IMR-90 (cell line): ENCODE measurements at regions not wholly inside any gene's neighbourhood (a gene's known extent, or its start where the extent isn't known, plus 50 kb on each side); places are given as distances from the start of the nearest gene placed in this dataset.

Source experiments
- ATAC-seq: fragments of 200-7000 bp; cut with Tn5 transposase; 2 replicates; pipeline ENCODE4 v1.9.1; 2020; ENCODE audit warnings: low read depth, mild to moderate bottlenecking, moderate library complexity
- BruUV-seq: library from RNA; stranded (reverse); fragments of 400-500 nt; replicated peaks from 2 replicates; lab custom pipeline; 2021; lab: Mats Ljungman, UMichigan
- CTCF ChIA-PET: fragments of 300-600 bp; formaldehyde crosslinking; extraction: SDS; loops from one replicate; lab custom pipeline; 2021; ENCODE audit warnings: antibody characterized with exemption; lab: Yijun Ruan, JAX
- POLR2A ChIA-PET: fragments of 300-600 bp; sonication (Branson Sonifier 250); formaldehyde crosslinking; loops from one replicate; lab custom pipeline; 2022; ENCODE audit warnings: antibody characterized with exemption; ENCODE audit not compliant: unreplicated experiment; lab: Charles Lee
- DNase-seq: peaks from one replicate; pipeline ENCODE4 v3.0.0; 2013
- H2AFZ ChIP-seq: replicated peaks from 2 replicates; pipeline ENCODE3; 2013; ENCODE audit warnings: low read length, mild to moderate bottlenecking; ENCODE audit not compliant: poor library complexity
- H2AK5ac ChIP-seq: 2 replicates; pipeline ENCODE4 v1.6.1; 2013; ENCODE audit warnings: low read depth, low read length, inconsistent platforms
- H2AK9ac ChIP-seq: replicated peaks from 2 replicates; pipeline ENCODE3; 2013; ENCODE audit warnings: mild to moderate bottlenecking, low read depth, low read length, moderate library complexity; ENCODE audit not compliant: poor library complexity
- H2BK120ac ChIP-seq: 2 replicates; pipeline ENCODE4 v1.6.1; 2013; ENCODE audit warnings: low read depth, low read length, inconsistent platforms
- H2BK15ac ChIP-seq: 3 replicates; pipeline ENCODE4 v1.6.1; 2013; ENCODE audit warnings: low read depth, low read length, inconsistent platforms
- H2BK20ac ChIP-seq: 2 replicates; pipeline ENCODE4 v1.6.1; 2013; ENCODE audit warnings: low read depth, mild to moderate bottlenecking, inconsistent platforms, low read length, moderate library complexity
- H2BK5ac ChIP-seq: 2 replicates; pipeline ENCODE4 v1.6.1; 2013; ENCODE audit warnings: mild to moderate bottlenecking, low read depth, low read length, inconsistent platforms; ENCODE audit not compliant: poor library complexity, severe bottlenecking
- H3K14ac ChIP-seq: replicated peaks from 2 replicates; pipeline ENCODE4 v1.6.1; 2013; ENCODE audit warnings: low read depth, low read length, inconsistent platforms
- H3K18ac ChIP-seq: 2 replicates; pipeline ENCODE4 v1.6.1; 2013; ENCODE audit warnings: low read depth, low read length, control low read depth
- H3K23ac ChIP-seq: 2 replicates; pipeline ENCODE4 v1.6.1; 2013; ENCODE audit warnings: low read depth, low read length, inconsistent platforms
- H3K27ac ChIP-seq: 2 replicates; pipeline ENCODE4 v1.5.1; 2013; ENCODE audit warnings: mild to moderate bottlenecking, control low read depth, low read length; ENCODE audit not compliant: insufficient read depth
- H3K27me3 ChIP-seq: 2 replicates; pipeline ENCODE4 v1.6.1; 2013; ENCODE audit warnings: low read length; ENCODE audit not compliant: control insufficient read depth, insufficient read depth
- H3K36me3 ChIP-seq: 2 replicates; pipeline ENCODE4 v1.6.1; 2013; ENCODE audit warnings: low read length, mixed read lengths; ENCODE audit not compliant: control insufficient read depth, insufficient read depth
- H3K4ac ChIP-seq: 2 replicates; pipeline ENCODE4 v1.6.1; 2013; ENCODE audit warnings: low read depth, low read length, inconsistent platforms
- H3K4me1 ChIP-seq: 2 replicates; pipeline ENCODE4 v1.6.1; 2013; ENCODE audit warnings: low read length, mixed read lengths; ENCODE audit not compliant: control insufficient read depth, insufficient read depth
- H3K4me2 ChIP-seq: 2 replicates; pipeline ENCODE4 v1.6.1; 2013; ENCODE audit warnings: low read depth, mild to moderate bottlenecking, control low read depth, low read length, moderate library complexity
- H3K4me3 ChIP-seq: 2 replicates; pipeline ENCODE4 v1.5.1; 2013; ENCODE audit warnings: low read depth, mild to moderate bottlenecking, control low read depth, low read length, moderate library complexity; ENCODE audit not compliant: insufficient read depth
- H3K56ac ChIP-seq: 2 replicates; pipeline ENCODE4 v1.6.1; 2013; ENCODE audit warnings: low read length, inconsistent platforms; ENCODE audit not compliant: insufficient read depth; ENCODE audit errors: extremely low read depth
- H3K79me1 ChIP-seq, 2 experiments: 2 replicates each; pipeline ENCODE4 v1.6.1; 2013; ENCODE audit warnings: low read length in 2 of 2, inconsistent platforms in 1 of 2, low read depth in 1 of 2
- H3K9ac ChIP-seq: 2 replicates; pipeline ENCODE4 v1.6.1; 2013; ENCODE audit warnings: low read depth, low read length, control low read depth
- H3K9me1 ChIP-seq: 2 replicates; pipeline ENCODE4 v1.6.1; 2013; ENCODE audit warnings: low read length, inconsistent platforms; ENCODE audit not compliant: insufficient read depth
- H3K9me3 ChIP-seq: 2 replicates; pipeline ENCODE4 v1.6.1; 2013; ENCODE audit warnings: low read length; ENCODE audit not compliant: control insufficient read depth, insufficient read depth
- H4K20me1 ChIP-seq: 2 replicates; pipeline ENCODE4 v1.6.1; 2013; ENCODE audit warnings: low read length, inconsistent platforms; ENCODE audit not compliant: insufficient read depth
- H4K5ac ChIP-seq: 2 replicates; pipeline ENCODE4 v1.6.1; 2013; ENCODE audit warnings: mild to moderate bottlenecking, low read depth, low read length, control low read depth
- H4K8ac ChIP-seq, 2 experiments: 2 replicates each; pipeline ENCODE4 v1.6.1; 2013; ENCODE audit warnings: low read depth in 2 of 2, low read length in 2 of 2, control low read depth in 1 of 2, inconsistent platforms in 1 of 2
- H4K91ac ChIP-seq: 2 replicates; pipeline ENCODE4 v1.6.1; 2013; ENCODE audit warnings: low read depth, low read length, inconsistent platforms; ENCODE audit not compliant: insufficient read depth
- BHLHE40 ChIP-seq: fragments of 150-350 bp; IDR thresholded peaks from 2 replicates; pipeline ENCODE4 v1.6.1; 2016; ENCODE audit warnings: mild to moderate bottlenecking, low read depth, low read length
- CEBPB ChIP-seq: IDR thresholded peaks from 2 replicates; pipeline ENCODE4 v1.6.1; 2012; ENCODE audit warnings: low read depth, low read length, improper control_type of control experiment
- CHD1 ChIP-seq: IDR thresholded peaks from 2 replicates; pipeline ENCODE4 v1.6.1; 2012; ENCODE audit warnings: low read depth, low read length, improper control_type of control experiment
- CTCF ChIP-seq: conservative IDR thresholded peaks from 2 replicates; pipeline ENCODE4 v1.5.1; 2012; ENCODE audit warnings: mild to moderate bottlenecking, low read depth, low read length, improper control_type of control experiment
- ELK1 ChIP-seq: fragments of 150-350 bp; IDR thresholded peaks from 2 replicates; pipeline ENCODE4 v1.6.1; 2016; ENCODE audit warnings: low read depth, mild to moderate bottlenecking, low read length, moderate library complexity, borderline replicate concordance
- FOS ChIP-seq: fragments of 150-350 bp; IDR thresholded peaks from 2 replicates; pipeline ENCODE4 v1.6.1; 2016; ENCODE audit warnings: low read depth, low read length
- MAFK ChIP-seq: IDR thresholded peaks from 2 replicates; pipeline ENCODE4 v1.6.1; 2012; ENCODE audit warnings: low read depth, low read length, improper control_type of control experiment
- MAZ ChIP-seq: IDR thresholded peaks from 2 replicates; pipeline ENCODE4 v1.6.1; 2012; ENCODE audit warnings: low read depth, mild to moderate bottlenecking, low read length, improper control_type of control experiment, moderate library complexity, borderline replicate concordance
- MXI1 ChIP-seq: IDR thresholded peaks from 2 replicates; pipeline ENCODE4 v1.6.1; 2012; ENCODE audit warnings: low read depth, mild to moderate bottlenecking, low read length, moderate library complexity, borderline replicate concordance
- NFE2L2 ChIP-seq: fragments of 150-350 bp; IDR thresholded peaks from 2 replicates; pipeline ENCODE4 v1.6.1; 2016; ENCODE audit warnings: low read depth, mild to moderate bottlenecking, low read length
- POLR2A ChIP-seq: IDR thresholded peaks from 2 replicates; pipeline ENCODE4 v1.6.1; 2012; ENCODE audit warnings: mild to moderate bottlenecking, low read depth, low read length
- RAD21 ChIP-seq: IDR thresholded peaks from 2 replicates; pipeline ENCODE4 v1.6.1; 2012; ENCODE audit warnings: low read length, improper control_type of control experiment
- RCOR1 ChIP-seq: IDR thresholded peaks from 2 replicates; pipeline ENCODE4 v1.6.1; 2012; ENCODE audit warnings: mild to moderate bottlenecking, low read length, improper control_type of control experiment; ENCODE audit not compliant: insufficient replicate concordance
- RFX5 ChIP-seq: IDR thresholded peaks from 2 replicates; pipeline ENCODE4 v1.8.0; 2012; ENCODE audit warnings: low read depth, mild to moderate bottlenecking, low read length, moderate library complexity
- SMC3 ChIP-seq: fragments of 150-350 bp; IDR thresholded peaks from 2 replicates; pipeline ENCODE4 v1.6.1; 2016; ENCODE audit warnings: low read depth, mild to moderate bottlenecking, antibody characterized with exemption, low read length, moderate library complexity
- USF2 ChIP-seq: fragments of 150-350 bp; IDR thresholded peaks from 2 replicates; pipeline ENCODE4 v1.6.1; 2017; ENCODE audit warnings: mild to moderate bottlenecking, antibody characterized with exemption, low read length, low read depth
- WGBS, 2 experiments: methylation state at CpG; one replicate each; pipeline versions ENCODE4 v1.1.5 to v1.1.7; 2013; ENCODE audit warnings: missing lambda C conversion rate in 2 of 2; ENCODE audit not compliant: insufficient read length in 1 of 2; ENCODE audit errors: extremely low coverage in 2 of 2; 5-methylcytosine and 5-hydroxymethylcytosine counted together
- dilution Hi-C: fragments of 300-500 bp; cut with HindIII; formaldehyde crosslinking; loops from one replicate; pipeline ENCODE4 v1.14.3; 2018; ENCODE audit warnings: low sequenced_read_pairs; ENCODE audit not compliant: unreplicated experiment
- in situ Hi-C: fragments of 300-500 bp; cut with MboI; formaldehyde crosslinking; loops from 3 replicates; pipeline ENCODE4 v1.14.3; 2019; ENCODE audit warnings: low sequenced_read_pairs, inconsistent platforms, mixed read lengths
- intact Hi-C: fragments of 100-400 bp; cut with micrococcal nuclease; formaldehyde crosslinking; loops from 2 replicates; pipeline ENCODE4 v1.10.0; 2022

GRCh38 chr6:67653561-67653960 is 981.5 kb upstream of the ADGRB3 start:
- Histone ChIP-seq H2BK120ac (no peak overlapping the region), H3K36me3 (no peaks in the 10 kb centered on the region), H3K9me3 (no peaks in the 10 kb centered on the region; the same call in 1 of the 2 replicates), H3K14ac (no peak overlapping the region), H3K4me2 (no peak overlapping the region), H2AFZ (no peak overlapping the region), H4K5ac (no peak overlapping the region), H4K91ac (no peak overlapping the region), H3K79me1 (no peaks in the 10 kb centered on the region), H3K23ac (no peak overlapping the region), H3K18ac (no peak overlapping the region), H3K27me3 (no peaks in the 10 kb centered on the region), H2AK5ac (no peak overlapping the region), H2BK20ac (no peak overlapping the region), H3K56ac (no peak overlapping the region), H2BK5ac (no peak overlapping the region), H3K27ac (no peak overlapping the region), H4K8ac (no peak overlapping the region), H3K4me1 (no peaks in the 10 kb centered on the region), H3K9ac (no peak overlapping the region), H3K4me3 (no peak overlapping the region), H2AK9ac (no peak overlapping the region), H4K20me1 (no peaks in the 10 kb centered on the region), H3K9me1 (no peaks in the 10 kb centered on the region), H3K4ac (no peak overlapping the region), H2BK15ac (no peak overlapping the region)
- dilution Hi-C loops (no loop called here), in situ Hi-C loops (no loop called here), intact Hi-C loops (no loop called here)
- ChIA-PET POLR2A (no interaction called here), CTCF (no interaction called here)
- ATAC-seq (no peak), DNase-seq (no peak)
- no CpG with 5 or more reads among the region's 3 CpGs for WGBS, 2 experiments
- TF ChIP-seq CHD1 (no peak), RFX5 (no peak), POLR2A (no peak), FOS (no peak), MXI1 (no peak), ELK1 (no peak), SMC3 (no peak), CEBPB (no peak), BHLHE40 (no peak), NFE2L2 (no peak), USF2 (no peak), MAFK (no peak), RCOR1 (no peak), MAZ (no peak), CTCF (no peak), RAD21 (no peak)
- BruUV-seq = no TSS peak
